IgD-negative memory B cell (primary cell): ENCODE measurements at regions not wholly inside any gene's neighbourhood (a gene's known extent, or its start where the extent isn't known, plus 50 kb on each side); places are given as distances from the start of the nearest gene placed in this dataset.
"Not testable (repeated sequence)": the region's sequence is repeated elsewhere in the genome, so short reads cannot be mapped to it uniquely, and the experiment has no call there.

Experiments used
- H3K27ac Mint-ChIP-seq, 3 donors: one replicate each; pipeline ENCODE4 v1.8.0; 2020 to 2022; ENCODE audit warnings: mild to moderate bottlenecking in 3 of 3, mixed read lengths in 3 of 3, moderate library complexity in 1 of 3
- H3K27me3 Mint-ChIP-seq: one replicate; pipeline ENCODE4 v1.8.0; 2021; ENCODE audit warnings: mixed read lengths
- H3K36me3 Mint-ChIP-seq: one replicate; pipeline ENCODE4 v1.8.0; 2020; ENCODE audit warnings: mild to moderate bottlenecking, mixed read lengths
- H3K4me1 Mint-ChIP-seq, 3 donors: one replicate each; pipeline ENCODE4 v1.8.0; 2020 to 2022; ENCODE audit warnings: mixed read lengths in 3 of 3, mild to moderate bottlenecking in 1 of 3
- H3K4me3 Mint-ChIP-seq, 4 donors: one replicate each; pipeline ENCODE4 v1.8.0; 2020 to 2022; ENCODE audit warnings: mild to moderate bottlenecking in 4 of 4, mixed read lengths in 4 of 4, moderate library complexity in 3 of 4
- H3K9me3 Mint-ChIP-seq, 3 donors: one replicate each; pipeline ENCODE4 v1.8.0; 2020 to 2021; ENCODE audit warnings: mixed read lengths in 3 of 3, mild to moderate bottlenecking in 1 of 3

GRCh38 chr10:53331460-53331859 is 558.9 kb upstream of the MBL2 start:
- Mint-ChIP-seq H3K36me3 (no peaks in the 10 kb centered on the region), H3K4me3 (no peak overlapping the region), H3K27ac (no peak overlapping the region), H3K9me3 (peaks cover under 1 to 8% (median 2%) of the 10 kb centered on the region in 3 donors), H3K4me1 (no peaks in the 10 kb centered on the region), H3K27me3 (no peaks in the 10 kb centered on the region)

GRCh38 chr10:53326401-53327305 is 554.1 kb upstream of the MBL2 start:
- peak overlapping the region in 1 of 4 donors; percentile 22 for H3K4me3 Mint-ChIP-seq
- not testable (repeated sequence) for H3K36me3 Mint-ChIP-seq, H3K27me3 Mint-ChIP-seq, H3K4me1 Mint-ChIP-seq, H3K9me3 Mint-ChIP-seq, H3K27ac Mint-ChIP-seq

- H3K9me3 Mint-ChIP-seq = no peaks in the 10 kb centered on the region
- no peak overlapping the region for H3K4me3 Mint-ChIP-seq
- H3K4me1 Mint-ChIP-seq = no peaks in the 10 kb centered on the region
- H3K27me3 Mint-ChIP-seq = no peaks in the 10 kb centered on the region
- no peaks in the 10 kb centered on the region for H3K36me3 Mint-ChIP-seq
- H3K27ac Mint-ChIP-seq = no peak overlapping the region
These were observed 552.5 kb upstream of the MBL2 start for GRCh38 chr10:53325066-53325465.

- Mint-ChIP-seq H3K27me3 (no peaks in the 10 kb centered on the region), H3K36me3 (peaks cover 1% of the 10 kb centered on the region), H3K4me3 (no peak overlapping the region), H3K9me3 (peaks cover 0 to 1% (median 0%) of the 10 kb centered on the region in 3 donors), H3K27ac (no peak overlapping the region), H3K4me1 (no peaks in the 10 kb centered on the region)
These were observed 543.1 kb upstream of the MBL2 start for GRCh38 chr10:53315709-53316108.

GRCh38 chr10:53314876-53315275 is 542.3 kb upstream of the MBL2 start:
- H3K4me1 Mint-ChIP-seq = no peaks in the 10 kb centered on the region
- no peaks in the 10 kb centered on the region for H3K27me3 Mint-ChIP-seq
- no peak overlapping the region for H3K4me3 Mint-ChIP-seq
- H3K27ac Mint-ChIP-seq = no peak overlapping the region
- peaks cover 0 to 1% (median 0%) of the 10 kb centered on the region in 3 donors for H3K9me3 Mint-ChIP-seq
- peaks cover 1% of the 10 kb centered on the region for H3K36me3 Mint-ChIP-seq

GRCh38 chr10:53298443-53298842 is 525.9 kb upstream of the MBL2 start:
- H3K4me3 Mint-ChIP-seq = no peak overlapping the region
- H3K27ac Mint-ChIP-seq = no peak overlapping the region
- no peaks in the 10 kb centered on the region for H3K36me3 Mint-ChIP-seq
- H3K9me3 Mint-ChIP-seq = peaks cover 0 to 3% (median 0%) of the 10 kb centered on the region in 3 donors
- no peaks in the 10 kb centered on the region for H3K4me1 Mint-ChIP-seq
- H3K27me3 Mint-ChIP-seq = no peaks in the 10 kb centered on the region

GRCh38 chr10:53284615-53285182 is 512.1 kb upstream of the MBL2 start:
- Mint-ChIP-seq H3K27ac (no peak overlapping the region), H3K27me3 (no peaks in the 10 kb centered on the region), H3K9me3 (peaks cover 3 to 9% (median 3%) of the 10 kb centered on the region in 3 donors), H3K4me1 (peaks cover 0 to 2% (median 0%) of the 10 kb centered on the region in 3 donors), H3K36me3 (no peaks in the 10 kb centered on the region), H3K4me3 (no peak overlapping the region)

GRCh38 chr10:53276797-53277196 is 504.2 kb upstream of the MBL2 start:
- H3K36me3 Mint-ChIP-seq = no peaks in the 10 kb centered on the region
- no peak overlapping the region for H3K4me3 Mint-ChIP-seq
- H3K27ac Mint-ChIP-seq = no peak overlapping the region
- H3K4me1 Mint-ChIP-seq = no peaks in the 10 kb centered on the region
- no peaks in the 10 kb centered on the region for H3K27me3 Mint-ChIP-seq
- peaks cover 3 to 19% (median 6%) of the 10 kb centered on the region in 3 donors for H3K9me3 Mint-ChIP-seq

GRCh38 chr10:53269482-53269881 is 496.9 kb upstream of the MBL2 start:
- Mint-ChIP-seq H3K4me1 (peaks cover 0 to 1% (median 0%) of the 10 kb centered on the region in 3 donors), H3K27ac (no peak overlapping the region), H3K4me3 (no peak overlapping the region), H3K27me3 (no peaks in the 10 kb centered on the region), H3K36me3 (no peaks in the 10 kb centered on the region), H3K9me3 (peaks cover 1 to 6% (median 4%) of the 10 kb centered on the region in 3 donors)

- Mint-ChIP-seq H3K4me3 (no peak overlapping the region), H3K9me3 (peaks cover 0 to 8% (median 0%) of the 10 kb centered on the region in 3 donors), H3K4me1 (peaks cover 0 to 1% (median 0%) of the 10 kb centered on the region in 3 donors), H3K36me3 (no peaks in the 10 kb centered on the region), H3K27ac (no peak overlapping the region), H3K27me3 (no peaks in the 10 kb centered on the region)
These were observed 487.6 kb upstream of the MBL2 start for GRCh38 chr10:53260213-53260612.

GRCh38 chr10:53256623-53257022 is 484.0 kb upstream of the MBL2 start:
- no peak overlapping the region for H3K4me3 Mint-ChIP-seq
- H3K27me3 Mint-ChIP-seq = no peaks in the 10 kb centered on the region
- H3K9me3 Mint-ChIP-seq = peaks cover 0 to 9% (median 8%) of the 10 kb centered on the region in 3 donors
- H3K36me3 Mint-ChIP-seq = no peaks in the 10 kb centered on the region
- no peaks in the 10 kb centered on the region for H3K4me1 Mint-ChIP-seq
- H3K27ac Mint-ChIP-seq = no peak overlapping the region

GRCh38 chr10:53255661-53256205 is 483.1 kb upstream of the MBL2 start:
- H3K4me1 Mint-ChIP-seq = no peaks in the 10 kb centered on the region
- peaks cover 0 to 10% (median 9%) of the 10 kb centered on the region in 3 donors for H3K9me3 Mint-ChIP-seq
- H3K4me3 Mint-ChIP-seq = no peak overlapping the region
- H3K36me3 Mint-ChIP-seq = no peaks in the 10 kb centered on the region
- H3K27ac Mint-ChIP-seq = no peak overlapping the region
- H3K27me3 Mint-ChIP-seq = no peaks in the 10 kb centered on the region

- Mint-ChIP-seq H3K9me3 (peaks cover 2 to 9% (median 7%) of the 10 kb centered on the region in 3 donors), H3K27me3 (no peaks in the 10 kb centered on the region), H3K36me3 (no peaks in the 10 kb centered on the region), H3K27ac (peak overlapping the region in 1 of 3 donors; percentile 84), H3K4me1 (no peaks in the 10 kb centered on the region), H3K4me3 (no peak overlapping the region)
These were observed 480.6 kb upstream of the MBL2 start for GRCh38 chr10:53253221-53253620.

- Mint-ChIP-seq H3K36me3 (no peaks in the 10 kb centered on the region), H3K4me3 (no peak overlapping the region), H3K27me3 (no peaks in the 10 kb centered on the region), H3K27ac (no peak overlapping the region), H3K9me3 (peaks cover 0 to 7% (median 2%) of the 10 kb centered on the region in 3 donors), H3K4me1 (no peaks in the 10 kb centered on the region)
These were observed 467.3 kb upstream of the MBL2 start for GRCh38 chr10:53239873-53240272.

GRCh38 chr10:53236941-53237340 is 464.4 kb upstream of the MBL2 start:
- Mint-ChIP-seq H3K27ac (no peak overlapping the region), H3K4me1 (no peaks in the 10 kb centered on the region), H3K27me3 (no peaks in the 10 kb centered on the region), H3K4me3 (no peak overlapping the region), H3K36me3 (no peaks in the 10 kb centered on the region), H3K9me3 (peaks cover 0 to 7% (median 4%) of the 10 kb centered on the region in 3 donors)
